ENCODE measurements at regions not wholly inside any gene's neighbourhood (a gene's known extent, or its start where the extent isn't known, plus 50 kb on each side); places are given as distances from the start of the nearest gene placed in this dataset.

- TF ChIP-seq CTCF (conservative IDR thresholded peaks at IDR 0.05): no peak
- Histone ChIP-seq H3K4me3 (ENCODE audit: low read length) (no peak overlapping the region), H3K27me3 (ENCODE audit: control insufficient read depth, insufficient read depth, low read length, poor library complexity, severe bottlenecking) (no peaks in the 10 kb centered on the region), H3K4me1 (ENCODE audit: control insufficient read depth, insufficient read depth, low read length) (no peaks in the 10 kb centered on the region), H3K9ac (ENCODE audit: extremely low read depth, low read length, poor library complexity, severe bottlenecking) (no peak overlapping the region), H3K36me3 (ENCODE audit: control insufficient read depth, insufficient read depth, low read length) (no peaks in the 10 kb centered on the region), H3K9me3 (ENCODE audit: control insufficient read depth, low read length) (no peaks in the 10 kb centered on the region), H3K27ac (ENCODE audit: low read depth, low read length) (no peak overlapping the region)
- H3K27me3 Mint-ChIP-seq (ENCODE audit: insufficient read depth): no peaks in the 10 kb centered on the region
- H3K36me3 Mint-ChIP-seq (ENCODE audit: low read depth): no peaks in the 10 kb centered on the region
- no peak for DNase-seq
- no peak overlapping the region for H3K27ac Mint-ChIP-seq
- no peaks in the 10 kb centered on the region for H3K4me1 Mint-ChIP-seq
- WGBS, 2 experiments (ENCODE audit: insufficient coverage in 1 of 2, insufficient read length in 1 of 2): 100% methylated on average over 1 of the region's 1 CpG; no CpG with 5 or more reads in 1 of the 2 experiments
- no peaks in the 10 kb centered on the region for H3K9me3 Mint-ChIP-seq
- H3K4me3 Mint-ChIP-seq: no peak overlapping the region
Observed at GRCh38 chr5:105132581-105132980, 1570.0 kb upstream of the NUDT12 start.

- no peak overlapping the region for H3K27ac ChIP-seq (ENCODE audit: low read depth, low read length)
- no peak for DNase-seq
- H3K36me3 Mint-ChIP-seq (ENCODE audit: low read depth): no peaks in the 10 kb centered on the region
Observed at GRCh38 chr5:105131045-105131444, 1568.5 kb upstream of the NUDT12 start.

GRCh38 chr5:105101577-105101976 lies 1539.0 kb upstream of the NUDT12 start:
- 80 to 100% methylated on average over 2 of the region's 2 CpGs for WGBS, 2 experiments (ENCODE audit: insufficient coverage in 1 of 2, insufficient read length in 1 of 2)
- DNase-seq: no peak
- Mint-ChIP-seq H3K4me3 (no peak overlapping the region), H3K27me3 (ENCODE audit: insufficient read depth) (no peaks in the 10 kb centered on the region), H3K36me3 (ENCODE audit: low read depth) (no peaks in the 10 kb centered on the region), H3K4me1 (peaks cover 6% of the 10 kb centered on the region), H3K9me3 (no peaks in the 10 kb centered on the region), H3K27ac (no peak overlapping the region)
- Histone ChIP-seq H3K4me1 (ENCODE audit: control insufficient read depth, insufficient read depth, low read length) (no peaks in the 10 kb centered on the region), H3K27ac (ENCODE audit: low read depth, low read length) (no peak overlapping the region), H3K27me3 (ENCODE audit: control insufficient read depth, insufficient read depth, low read length, poor library complexity, severe bottlenecking) (no peaks in the 10 kb centered on the region), H3K9ac (ENCODE audit: extremely low read depth, low read length, poor library complexity, severe bottlenecking) (no peak overlapping the region), H3K9me3 (ENCODE audit: control insufficient read depth, low read length) (no peaks in the 10 kb centered on the region), H3K4me3 (ENCODE audit: low read length) (no peak overlapping the region), H3K36me3 (ENCODE audit: control insufficient read depth, insufficient read depth, low read length) (no peaks in the 10 kb centered on the region)
- TF ChIP-seq CTCF (conservative IDR thresholded peaks at IDR 0.05): no peak

More at GRCh38 chr5:105131045-105131444, 1568.5 kb upstream of the NUDT12 start:
- WGBS, 2 experiments (ENCODE audit: insufficient coverage in 1 of 2, insufficient read length in 1 of 2): 90% methylated on average over 3 of the region's 3 CpGs; no CpG with 5 or more reads in 1 of the 2 experiments
- Histone ChIP-seq H3K9ac (ENCODE audit: extremely low read depth, low read length, poor library complexity, severe bottlenecking) (no peak overlapping the region), H3K27me3 (ENCODE audit: control insufficient read depth, insufficient read depth, low read length, poor library complexity, severe bottlenecking) (no peaks in the 10 kb centered on the region), H3K36me3 (ENCODE audit: control insufficient read depth, insufficient read depth, low read length) (no peaks in the 10 kb centered on the region), H3K4me1 (ENCODE audit: control insufficient read depth, insufficient read depth, low read length) (no peaks in the 10 kb centered on the region), H3K4me3 (ENCODE audit: low read length) (no peak overlapping the region), H3K9me3 (ENCODE audit: control insufficient read depth, low read length) (no peaks in the 10 kb centered on the region)
- TF ChIP-seq CTCF (conservative IDR thresholded peaks at IDR 0.05): no peak
- Mint-ChIP-seq H3K27ac (no peak overlapping the region), H3K27me3 (ENCODE audit: insufficient read depth) (no peaks in the 10 kb centered on the region), H3K9me3 (no peaks in the 10 kb centered on the region), H3K4me3 (no peak overlapping the region), H3K4me1 (no peaks in the 10 kb centered on the region)

Data from endodermal cell (in vitro differentiated cells).